ENCODE measurements at regions not wholly inside any gene's neighbourhood (a gene's known extent, or its start where the extent isn't known, plus 50 kb on each side); places are given as distances from the start of the nearest gene placed in this dataset.

- H3K27me3 ChIP-seq (ENCODE audit: control insufficient read depth, insufficient read depth, low read length), result no peaks in the 10 kb centered on the region
- no peaks in the 10 kb centered on the region for H3K4me1 ChIP-seq (ENCODE audit: control insufficient read depth, insufficient read depth, low read length)
- no peak overlapping the region for H3K4me3 ChIP-seq (ENCODE audit: low read length)
- H3K36me3 ChIP-seq (ENCODE audit: control insufficient read depth, insufficient read depth, low read length), result no peaks in the 10 kb centered on the region
- no peak overlapping the region for H3K27ac ChIP-seq (ENCODE audit: low read length)
- H3K9me3 ChIP-seq (ENCODE audit: control insufficient read depth, insufficient read depth, low read length), result no peaks in the 10 kb centered on the region
- WGBS (ENCODE audit: insufficient coverage, insufficient read length), result no CpG with 5 or more reads among the region's 2 CpGs
- DNase-seq (ENCODE audit: low read depth, low spot score), result no peak
Measured at GRCh38 chr6:141593311-141593710, 539.4 kb upstream of the GJE1 start.

- H3K4me3 ChIP-seq (ENCODE audit: low read length), result no peak overlapping the region
- H3K36me3 ChIP-seq (ENCODE audit: control insufficient read depth, insufficient read depth, low read length), result no peaks in the 10 kb centered on the region
- no CpG with 5 or more reads among the region's 4 CpGs for WGBS (ENCODE audit: insufficient coverage, insufficient read length)
- H3K27me3 ChIP-seq (ENCODE audit: control insufficient read depth, insufficient read depth, low read length), result no peaks in the 10 kb centered on the region
- DNase-seq (ENCODE audit: low read depth, low spot score), result no peak
- no peak overlapping the region for H3K27ac ChIP-seq (ENCODE audit: low read length)
- no peaks in the 10 kb centered on the region for H3K4me1 ChIP-seq (ENCODE audit: control insufficient read depth, insufficient read depth, low read length)
- H3K9me3 ChIP-seq (ENCODE audit: control insufficient read depth, insufficient read depth, low read length), result no peaks in the 10 kb centered on the region
Measured at GRCh38 chr6:141587482-141588266, 545.1 kb upstream of the GJE1 start.

- no peak overlapping the region for H3K27ac ChIP-seq (ENCODE audit: low read length)
- no CpG with 5 or more reads among the region's 2 CpGs for WGBS (ENCODE audit: insufficient coverage, insufficient read length)
Measured at GRCh38 chr6:141580988-141581552, 551.7 kb upstream of the GJE1 start.

GRCh38 chr6:141580131-141580530 is 552.6 kb upstream of the GJE1 start:
- no peaks in the 10 kb centered on the region for H3K9me3 ChIP-seq (ENCODE audit: control insufficient read depth, insufficient read depth, low read length)
- H3K27ac ChIP-seq (ENCODE audit: low read length), result no peak overlapping the region
- no peak overlapping the region for H3K4me3 ChIP-seq (ENCODE audit: low read length)
- WGBS (ENCODE audit: insufficient coverage, insufficient read length), result no CpG with 5 or more reads among the region's 4 CpGs
- H3K27me3 ChIP-seq (ENCODE audit: control insufficient read depth, insufficient read depth, low read length), result no peaks in the 10 kb centered on the region
- no peaks in the 10 kb centered on the region for H3K4me1 ChIP-seq (ENCODE audit: control insufficient read depth, insufficient read depth, low read length)
- no peak for DNase-seq (ENCODE audit: low read depth, low spot score)
- no peaks in the 10 kb centered on the region for H3K36me3 ChIP-seq (ENCODE audit: control insufficient read depth, insufficient read depth, low read length)

More at GRCh38 chr6:141580988-141581552, 551.7 kb upstream of the GJE1 start:
- Histone ChIP-seq H3K27me3 (ENCODE audit: control insufficient read depth, insufficient read depth, low read length) (no peaks in the 10 kb centered on the region), H3K4me3 (ENCODE audit: low read length) (no peak overlapping the region), H3K9me3 (ENCODE audit: control insufficient read depth, insufficient read depth, low read length) (no peaks in the 10 kb centered on the region), H3K36me3 (ENCODE audit: control insufficient read depth, insufficient read depth, low read length) (no peaks in the 10 kb centered on the region), H3K4me1 (ENCODE audit: control insufficient read depth, insufficient read depth, low read length) (no peaks in the 10 kb centered on the region)
- no peak for DNase-seq (ENCODE audit: low read depth, low spot score)

GRCh38 chr6:141576751-141577150 is 556.0 kb upstream of the GJE1 start:
- no peak for DNase-seq (ENCODE audit: low read depth, low spot score)
- Histone ChIP-seq H3K4me3 (ENCODE audit: low read length) (no peak overlapping the region), H3K4me1 (ENCODE audit: control insufficient read depth, insufficient read depth, low read length) (no peaks in the 10 kb centered on the region), H3K27me3 (ENCODE audit: control insufficient read depth, insufficient read depth, low read length) (no peaks in the 10 kb centered on the region), H3K36me3 (ENCODE audit: control insufficient read depth, insufficient read depth, low read length) (no peaks in the 10 kb centered on the region), H3K27ac (ENCODE audit: low read length) (no peak overlapping the region), H3K9me3 (ENCODE audit: control insufficient read depth, insufficient read depth, low read length) (no peaks in the 10 kb centered on the region)

- H3K9me3 ChIP-seq (ENCODE audit: control insufficient read depth, insufficient read depth, low read length), result no peaks in the 10 kb centered on the region
- DNase-seq (ENCODE audit: low read depth, low spot score), result peak; percentile 52
- no CpG with 5 or more reads among the region's 11 CpGs for WGBS (ENCODE audit: insufficient coverage, insufficient read length)
- H3K4me1 ChIP-seq (ENCODE audit: control insufficient read depth, insufficient read depth, low read length), result no peaks in the 10 kb centered on the region
- no peak overlapping the region for H3K27ac ChIP-seq (ENCODE audit: low read length)
- no peaks in the 10 kb centered on the region for H3K27me3 ChIP-seq (ENCODE audit: control insufficient read depth, insufficient read depth, low read length)
- no peaks in the 10 kb centered on the region for H3K36me3 ChIP-seq (ENCODE audit: control insufficient read depth, insufficient read depth, low read length)
- no peak overlapping the region for H3K4me3 ChIP-seq (ENCODE audit: low read length)
Measured at GRCh38 chr6:141562851-141563763, 569.6 kb upstream of the GJE1 start.

- Histone ChIP-seq H3K4me1 (ENCODE audit: control insufficient read depth, insufficient read depth, low read length) (no peaks in the 10 kb centered on the region), H3K9me3 (ENCODE audit: control insufficient read depth, insufficient read depth, low read length) (no peaks in the 10 kb centered on the region), H3K27ac (ENCODE audit: low read length) (no peak overlapping the region), H3K27me3 (ENCODE audit: control insufficient read depth, insufficient read depth, low read length) (no peaks in the 10 kb centered on the region), H3K4me3 (ENCODE audit: low read length) (no peak overlapping the region), H3K36me3 (ENCODE audit: control insufficient read depth, insufficient read depth, low read length) (no peaks in the 10 kb centered on the region)
- WGBS (ENCODE audit: insufficient coverage, insufficient read length), result no CpG with 5 or more reads among the region's 15 CpGs
- DNase-seq (ENCODE audit: low read depth, low spot score), result peak; percentile 20
Measured at GRCh38 chr6:141562186-141562811, 570.4 kb upstream of the GJE1 start.

GRCh38 chr6:141561154-141561553 is 571.6 kb upstream of the GJE1 start:
- Histone ChIP-seq H3K4me3 (ENCODE audit: low read length) (no peak overlapping the region), H3K27me3 (ENCODE audit: control insufficient read depth, insufficient read depth, low read length) (no peaks in the 10 kb centered on the region), H3K4me1 (ENCODE audit: control insufficient read depth, insufficient read depth, low read length) (no peaks in the 10 kb centered on the region), H3K9me3 (ENCODE audit: control insufficient read depth, insufficient read depth, low read length) (no peaks in the 10 kb centered on the region), H3K27ac (ENCODE audit: low read length) (no peak overlapping the region), H3K36me3 (ENCODE audit: control insufficient read depth, insufficient read depth, low read length) (no peaks in the 10 kb centered on the region)
- no peak for DNase-seq (ENCODE audit: low read depth, low spot score)
- WGBS (ENCODE audit: insufficient coverage, insufficient read length), result no CpG with 5 or more reads among the region's 3 CpGs

GRCh38 chr6:141552463-141552862 is 580.3 kb upstream of the GJE1 start:
- WGBS (ENCODE audit: insufficient coverage, insufficient read length), result no CpG with 5 or more reads among the region's 1 CpG
- no peak overlapping the region for H3K27ac ChIP-seq (ENCODE audit: low read length)

GRCh38 chr6:141552031-141552430 is 580.7 kb upstream of the GJE1 start:
- Histone ChIP-seq H3K27me3 (ENCODE audit: control insufficient read depth, insufficient read depth, low read length) (no peaks in the 10 kb centered on the region), H3K4me1 (ENCODE audit: control insufficient read depth, insufficient read depth, low read length) (no peaks in the 10 kb centered on the region), H3K9me3 (ENCODE audit: control insufficient read depth, insufficient read depth, low read length) (no peaks in the 10 kb centered on the region), H3K4me3 (ENCODE audit: low read length) (no peak overlapping the region), H3K36me3 (ENCODE audit: control insufficient read depth, insufficient read depth, low read length) (no peaks in the 10 kb centered on the region), H3K27ac (ENCODE audit: low read length) (no peak overlapping the region)
- no CpG with 5 or more reads among the region's 5 CpGs for WGBS (ENCODE audit: insufficient coverage, insufficient read length)
- no peak for DNase-seq (ENCODE audit: low read depth, low spot score)

More at GRCh38 chr6:141552463-141552862, 580.3 kb upstream of the GJE1 start:
- no peak overlapping the region for H3K4me3 ChIP-seq (ENCODE audit: low read length)
- H3K9me3 ChIP-seq (ENCODE audit: control insufficient read depth, insufficient read depth, low read length), result no peaks in the 10 kb centered on the region
- H3K4me1 ChIP-seq (ENCODE audit: control insufficient read depth, insufficient read depth, low read length), result no peaks in the 10 kb centered on the region
- no peak for DNase-seq (ENCODE audit: low read depth, low spot score)
- no peaks in the 10 kb centered on the region for H3K27me3 ChIP-seq (ENCODE audit: control insufficient read depth, insufficient read depth, low read length)
- H3K36me3 ChIP-seq (ENCODE audit: control insufficient read depth, insufficient read depth, low read length), result no peaks in the 10 kb centered on the region

All from iPS DF 6.9 (cell line).